WERI-Rb-1 (cell line): ENCODE measurements at regions not wholly inside any gene's neighbourhood (a gene's known extent, or its start where the extent isn't known, plus 50 kb on each side); places are given as distances from the start of the nearest gene placed in this dataset.
"Not testable (repeated sequence)": the region's sequence is repeated elsewhere in the genome, so short reads cannot be mapped to it uniquely, and the experiment has no call there.

ENCODE experiments used
- DNase-seq: peaks from one replicate; pipeline ENCODE4 v3.0.0-alpha.2; 2020
- H3K27ac ChIP-seq: fragments of 250-450 bp; sonication (Bioruptor Pico); 2 replicates; pipeline ENCODE4 v1.5.1; 2020; ENCODE audit warnings: mild to moderate bottlenecking, moderate library complexity
- H3K27me3 ChIP-seq: fragments of 250-450 bp; sonication (Bioruptor Pico); 2 replicates; pipeline ENCODE4 v1.5.1; 2021; ENCODE audit warnings: mild to moderate bottlenecking, low read depth, moderate library complexity; ENCODE audit not compliant: insufficient read depth, severe bottlenecking
- H3K36me3 ChIP-seq: fragments of 250-450 bp; sonication (Bioruptor Pico); 2 replicates; pipeline ENCODE4 v1.5.1; 2020; ENCODE audit warnings: mild to moderate bottlenecking, moderate library complexity
- H3K4me3 ChIP-seq: 2 replicates; pipeline ENCODE4 v1.5.1; 2011; ENCODE audit warnings: low read depth, mild to moderate bottlenecking, control low read depth, low read length
- H3K9me3 ChIP-seq: fragments of 250-450 bp; sonication (Bioruptor Pico); 2 replicates; pipeline ENCODE4 v1.5.1; 2021; ENCODE audit warnings: mild to moderate bottlenecking, moderate library complexity; ENCODE audit not compliant: severe bottlenecking
- TF ChIP-seq, protein P1 (sequence below): IDR thresholded peaks from 2 replicates; pipeline ENCODE4 v1.5.1; 2011; ENCODE audit warnings: low read depth, mild to moderate bottlenecking, control low read depth, inconsistent platforms, low read length

DNA sequence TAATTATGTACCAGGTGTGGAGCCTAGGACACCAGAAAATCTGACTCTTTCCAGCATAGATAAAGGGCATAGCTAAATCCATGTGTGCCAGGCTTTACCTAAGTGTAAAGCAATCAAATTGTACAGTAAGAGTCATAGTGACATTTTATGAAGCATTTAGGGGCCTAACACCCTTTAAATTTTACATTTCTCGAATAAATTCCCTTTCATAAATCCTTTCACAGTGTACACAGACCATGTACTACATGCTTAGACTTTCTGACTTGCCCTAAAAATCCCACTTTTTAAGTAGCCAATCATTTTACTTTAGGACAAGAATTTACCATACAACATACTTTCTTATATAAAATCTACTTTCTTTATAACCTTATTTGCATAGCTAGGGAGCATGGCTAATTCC is 727.6 kb upstream of the LUZP2 start:
- Histone ChIP-seq H3K9me3 (peaks cover 4% of the 10 kb centered on the region), H3K27me3 (no peaks in the 10 kb centered on the region), H3K4me3 (no peak overlapping the region), H3K27ac (no peak overlapping the region), H3K36me3 (no peaks in the 10 kb centered on the region)
- TF ChIP-seq, protein P1, sequence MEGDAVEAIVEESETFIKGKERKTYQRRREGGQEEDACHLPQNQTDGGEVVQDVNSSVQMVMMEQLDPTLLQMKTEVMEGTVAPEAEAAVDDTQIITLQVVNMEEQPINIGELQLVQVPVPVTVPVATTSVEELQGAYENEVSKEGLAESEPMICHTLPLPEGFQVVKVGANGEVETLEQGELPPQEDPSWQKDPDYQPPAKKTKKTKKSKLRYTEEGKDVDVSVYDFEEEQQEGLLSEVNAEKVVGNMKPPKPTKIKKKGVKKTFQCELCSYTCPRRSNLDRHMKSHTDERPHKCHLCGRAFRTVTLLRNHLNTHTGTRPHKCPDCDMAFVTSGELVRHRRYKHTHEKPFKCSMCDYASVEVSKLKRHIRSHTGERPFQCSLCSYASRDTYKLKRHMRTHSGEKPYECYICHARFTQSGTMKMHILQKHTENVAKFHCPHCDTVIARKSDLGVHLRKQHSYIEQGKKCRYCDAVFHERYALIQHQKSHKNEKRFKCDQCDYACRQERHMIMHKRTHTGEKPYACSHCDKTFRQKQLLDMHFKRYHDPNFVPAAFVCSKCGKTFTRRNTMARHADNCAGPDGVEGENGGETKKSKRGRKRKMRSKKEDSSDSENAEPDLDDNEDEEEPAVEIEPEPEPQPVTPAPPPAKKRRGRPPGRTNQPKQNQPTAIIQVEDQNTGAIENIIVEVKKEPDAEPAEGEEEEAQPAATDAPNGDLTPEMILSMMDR = no peak
- DNase-seq = no peak

DNA sequence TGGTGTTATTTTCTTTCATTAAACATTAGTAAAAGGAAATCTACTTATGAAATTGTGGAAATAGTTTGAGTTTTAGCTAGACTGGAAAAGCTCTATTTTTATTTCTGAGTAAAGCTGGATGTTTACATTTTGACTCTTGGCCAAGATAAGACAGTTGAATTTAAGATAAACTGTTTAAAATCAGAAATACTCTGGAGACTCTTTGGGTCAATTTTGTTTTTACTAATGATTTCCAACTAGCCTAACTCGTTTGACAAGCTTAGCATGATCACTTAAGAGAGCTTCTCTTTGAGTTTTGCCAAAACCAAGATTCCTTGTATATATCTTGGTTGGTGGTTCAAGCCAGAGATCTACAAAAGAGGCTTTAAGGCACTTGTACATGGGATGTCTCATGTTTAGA is 724.8 kb upstream of the LUZP2 start:
- Histone ChIP-seq H3K27me3 (no peaks in the 10 kb centered on the region), H3K9me3 (peaks cover 4% of the 10 kb centered on the region), H3K36me3 (no peaks in the 10 kb centered on the region), H3K27ac (no peak overlapping the region), H3K4me3 (no peak overlapping the region)
- no peak for DNase-seq
- TF ChIP-seq, protein P1 = no peak

- DNase-seq = no peak
- no peak overlapping the region for H3K4me3 ChIP-seq
- H3K27ac ChIP-seq = no peak overlapping the region
- H3K36me3 ChIP-seq = no peaks in the 10 kb centered on the region
- TF ChIP-seq, protein P1 = no peak
- no peaks in the 10 kb centered on the region for H3K27me3 ChIP-seq
- no peaks in the 10 kb centered on the region for H3K9me3 ChIP-seq
These were observed 717.9 kb upstream of the LUZP2 start for GRCh38 chr11:23778971-23779370.

DNA sequence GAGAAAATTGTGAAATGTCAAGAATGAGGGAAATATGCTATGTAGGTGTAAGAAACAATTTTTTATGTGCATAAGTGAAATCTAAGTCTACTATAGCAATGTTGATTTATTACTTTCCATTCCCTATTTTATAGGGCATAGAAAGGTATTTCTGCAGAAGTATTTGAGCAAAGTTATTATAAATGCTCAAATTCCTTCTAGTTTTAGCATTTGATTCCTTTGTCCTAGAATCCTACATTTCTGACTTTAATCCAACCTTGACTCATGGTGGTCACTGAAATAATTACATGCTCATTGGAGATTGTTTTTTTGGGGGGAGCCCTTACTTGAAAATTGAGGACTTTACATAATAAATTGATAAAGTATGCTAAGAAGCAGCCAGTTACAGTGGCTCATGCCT is 716.6 kb upstream of the LUZP2 start:
- no peaks in the 10 kb centered on the region for H3K27me3 ChIP-seq
- TF ChIP-seq, protein P1 = no peak
- no peak overlapping the region for H3K4me3 ChIP-seq
- no peak overlapping the region for H3K27ac ChIP-seq
- DNase-seq = no peak
- H3K36me3 ChIP-seq = no peaks in the 10 kb centered on the region
- H3K9me3 ChIP-seq = no peaks in the 10 kb centered on the region

DNA sequence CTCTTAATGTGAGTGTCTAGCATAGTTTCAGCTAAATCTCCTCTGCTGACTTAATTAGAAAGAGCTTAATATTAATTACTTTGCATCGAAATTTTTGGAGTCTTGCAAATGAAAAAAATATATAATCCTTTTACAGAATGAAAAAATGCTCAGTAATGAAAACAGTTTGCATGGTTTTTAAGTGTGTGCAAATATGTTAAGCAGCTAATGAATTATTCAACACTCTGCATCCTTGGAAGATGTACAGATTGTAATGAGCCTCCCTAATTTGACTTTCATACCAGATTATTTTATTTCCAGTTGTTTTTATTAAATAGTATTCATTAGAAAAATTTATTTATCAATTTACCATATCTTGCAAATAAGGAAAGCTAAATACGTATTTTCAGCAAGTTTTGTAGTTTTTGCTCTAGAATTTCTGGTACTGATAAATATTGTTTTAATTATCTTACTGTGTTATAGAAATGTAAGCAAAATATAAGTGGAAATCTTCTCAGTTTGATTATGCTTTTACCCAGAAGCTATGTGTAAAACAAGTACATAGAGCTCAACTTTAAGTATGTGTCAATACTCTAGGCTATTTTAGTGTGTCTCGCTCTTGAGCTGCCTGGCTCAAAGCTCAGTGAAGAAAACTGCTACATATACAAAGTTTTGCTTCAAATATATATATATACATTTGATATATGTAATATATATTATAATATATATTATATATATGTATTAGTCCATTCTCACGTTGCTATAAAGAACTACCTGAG is 714.9 kb upstream of the LUZP2 start:
- no peaks in the 10 kb centered on the region for H3K27me3 ChIP-seq
- no peak overlapping the region for H3K4me3 ChIP-seq
- no peaks in the 10 kb centered on the region for H3K9me3 ChIP-seq
- no peak overlapping the region for H3K27ac ChIP-seq
- DNase-seq = no peak
- TF ChIP-seq, protein P1 = no peak
- no peaks in the 10 kb centered on the region for H3K36me3 ChIP-seq

DNA sequence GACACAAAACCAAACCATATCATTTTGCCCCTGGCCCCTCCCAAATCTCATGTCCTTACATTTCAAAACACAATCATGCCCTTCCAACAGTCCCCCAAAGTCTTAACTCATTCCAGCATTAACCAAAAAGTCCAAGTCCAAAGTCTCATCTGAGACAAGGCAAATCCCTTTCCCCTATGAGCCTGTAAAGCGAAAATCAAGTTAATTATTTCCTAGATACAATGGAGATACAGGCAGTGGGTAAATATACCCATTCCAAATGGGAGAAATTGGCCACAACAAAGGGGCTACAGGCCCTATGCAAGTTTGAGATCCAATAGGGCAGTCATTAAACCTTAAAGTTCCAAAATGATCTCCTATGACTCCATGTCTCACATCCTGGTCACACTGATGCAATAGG is 709.9 kb upstream of the LUZP2 start:
- DNase-seq, H3K9me3 ChIP-seq, H3K4me3 ChIP-seq, H3K27me3 ChIP-seq, H3K27ac ChIP-seq, H3K36me3 ChIP-seq: not testable (repeated sequence)
